ENCODE measurements at regions not wholly inside any gene's neighbourhood (a gene's known extent, or its start where the extent isn't known, plus 50 kb on each side); places are given as distances from the start of the nearest gene placed in this dataset.

- Histone ChIP-seq H3K9ac (ENCODE audit: insufficient read depth, low read length, poor library complexity, severe bottlenecking) (no peak overlapping the region), H3K79me2 (ENCODE audit: insufficient read depth, low read length) (no peaks in the 10 kb centered on the region)
These were observed 393.9 kb upstream of the TCF4 start for GRCh38 chr18:55981712-55982475.

DNA sequence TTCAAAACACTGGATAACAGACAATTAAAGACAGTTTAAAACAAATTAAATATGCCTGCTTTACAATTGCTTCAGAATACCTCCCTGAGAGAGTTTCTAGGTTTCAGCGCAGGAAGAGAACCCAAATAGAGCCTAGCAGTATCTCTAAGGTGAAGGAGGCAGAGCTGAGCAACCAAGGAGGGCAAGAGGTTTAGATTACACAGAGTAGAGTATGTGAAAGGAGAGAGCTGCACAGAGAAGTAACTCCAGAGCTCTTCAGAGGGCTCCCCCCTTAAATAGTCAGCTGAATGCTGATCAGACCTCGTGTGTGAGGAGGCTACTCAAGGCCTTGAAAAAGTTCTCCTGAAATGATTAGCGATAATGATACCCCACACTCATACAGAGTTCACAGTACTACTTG lies 386.5 kb upstream of the TCF4 start:
- Mint-ChIP-seq H3K36me3 (no peaks in the 10 kb centered on the region), H3K4me1 (no peaks in the 10 kb centered on the region), H3K9me3 (peaks cover 0 to 12% (median 4%) of the 10 kb centered on the region in 7 donors), H3K27me3 (ENCODE audit: low read depth in 3 of 3) (peaks cover 0 to 3% (median 0%) of the 10 kb centered on the region in 3 donors), H3K27ac (no peak overlapping the region), H3K4me3 (no peak overlapping the region)
- Histone ChIP-seq H4K20me1 (ENCODE audit: insufficient read depth, low read length) (no peaks in the 10 kb centered on the region), H3K4me1 (ENCODE audit: control insufficient read depth in 1 of 2, insufficient read depth in 2 of 2, low read length in 2 of 2) (no peaks in the 10 kb centered on the region), H3K36me3 (replicated peaks in 1 of 2; ENCODE audit: control insufficient read depth in 1 of 2, insufficient read depth in 2 of 2, low read length in 2 of 2) (no peaks in the 10 kb centered on the region), H3K79me2 (ENCODE audit: insufficient read depth, low read length) (no peaks in the 10 kb centered on the region), H3K27ac (ENCODE audit: low read depth in 1 of 2, low read length in 2 of 2) (no peak overlapping the region), H3K4me3 (replicated peaks in 1 of 3; ENCODE audit: low read depth in 2 of 3, low read length in 3 of 3) (no peak overlapping the region), H3K9me3 (replicated peaks in 1 of 2; ENCODE audit: control insufficient read depth in 1 of 2, insufficient read depth in 1 of 2, low read length in 2 of 2) (peaks cover 0 to 4% of the 10 kb centered on the region in 2 donors), H3K9ac (ENCODE audit: insufficient read depth, low read length, poor library complexity, severe bottlenecking) (no peak overlapping the region), H3K27me3 (ENCODE audit: control insufficient read depth in 2 of 2, insufficient read depth in 2 of 2, low read length in 2 of 2) (no peaks in the 10 kb centered on the region), H2AFZ (ENCODE audit: insufficient read depth, low read depth, low read length, poor library complexity, severe bottlenecking) (no peak overlapping the region), H3K4me2 (replicated peaks; ENCODE audit: extremely low read depth, low read length, poor library complexity, severe bottlenecking) (no peak overlapping the region)
- intact Hi-C loops (cut with micrococcal nuclease) = no loop called here
- TF ChIP-seq CTCF (IDR thresholded peaks at IDR 0.05) = no peak
- no CpG with 5 or more reads among the region's 3 CpGs for WGBS (ENCODE audit: insufficient coverage)
- DNase-seq = no peak

More at GRCh38 chr18:55981712-55982475, 393.9 kb upstream of the TCF4 start:
- no peaks in the 10 kb centered on the region for H3K4me1 ChIP-seq (ENCODE audit: control insufficient read depth in 1 of 2, insufficient read depth in 2 of 2, low read length in 2 of 2)
- H3K36me3 ChIP-seq (replicated peaks in 1 of 2; ENCODE audit: control insufficient read depth in 1 of 2, insufficient read depth in 2 of 2, low read length in 2 of 2) = no peaks in the 10 kb centered on the region
- no CpG with 5 or more reads among the region's 6 CpGs for WGBS (ENCODE audit: insufficient coverage)
- Mint-ChIP-seq H3K27ac (no peak overlapping the region), H3K9me3 (peaks cover 0 to 8% (median 6%) of the 10 kb centered on the region in 7 donors), H3K27me3 (ENCODE audit: low read depth in 3 of 3) (peaks cover 0 to 2% (median 0%) of the 10 kb centered on the region in 3 donors), H3K4me3 (no peak overlapping the region), H3K36me3 (no peaks in the 10 kb centered on the region), H3K4me1 (no peaks in the 10 kb centered on the region)
- H3K27me3 ChIP-seq (ENCODE audit: control insufficient read depth in 2 of 2, insufficient read depth in 2 of 2, low read length in 2 of 2) = no peaks in the 10 kb centered on the region
- no peak for TF ChIP-seq CTCF (IDR thresholded peaks at IDR 0.05)
- no peak for DNase-seq
- H3K4me3 ChIP-seq (replicated peaks in 1 of 3; ENCODE audit: low read depth in 2 of 3, low read length in 3 of 3) = no peak overlapping the region
- no peak overlapping the region for H3K27ac ChIP-seq (ENCODE audit: low read depth in 1 of 2, low read length in 2 of 2)
- H2AFZ ChIP-seq (ENCODE audit: insufficient read depth, low read depth, low read length, poor library complexity, severe bottlenecking) = no peak overlapping the region
- H3K9me3 ChIP-seq (replicated peaks in 1 of 2; ENCODE audit: control insufficient read depth in 1 of 2, insufficient read depth in 1 of 2, low read length in 2 of 2) = peaks cover 0 to 4% of the 10 kb centered on the region in 2 donors
- no peak overlapping the region for H3K4me2 ChIP-seq (replicated peaks; ENCODE audit: extremely low read depth, low read length, poor library complexity, severe bottlenecking)
- intact Hi-C loops (cut with micrococcal nuclease) = no loop called here
- H4K20me1 ChIP-seq (ENCODE audit: insufficient read depth, low read length) = no peaks in the 10 kb centered on the region
